Heart left ventricle (tissue), 13 donors: ENCODE measurements at regions not wholly inside any gene's neighbourhood (a gene's known extent, or its start where the extent isn't known, plus 50 kb on each side); places are given as distances from the start of the nearest gene placed in this dataset.

Experiments
- POLR2A ChIP-seq, 2 donors: fragments of 450-650 bp; IDR thresholded peaks; one replicate each; pipeline ENCODE4 v1.6.1; 2017; ENCODE audit warnings: antibody characterized with exemption in 2 of 2, mild to moderate bottlenecking in 2 of 2, moderate library complexity in 2 of 2
- TF ChIP-seq, protein P1 (sequence below), 12 donors: fragments of 200-600 bp; sonication (generic) in 4 of 12; IDR thresholded peaks; one replicate each; pipeline versions ENCODE4 v1.5.0 to v1.8.0; 2018 to 2022; ENCODE audit warnings: antibody characterized with exemption in 12 of 12, mild to moderate bottlenecking in 5 of 12
- donor health status: ischemic (EF 13 %, LVEDD 7.1; RV severe dilation, severe dysfunction).
- donor health status: DM: no; HTN: yes; CAD: no.
- donor health status: DM: no; HTN: no; CAD: no.
- donor health status: ischemic (EF 25% LVEDD 6.9; RV normal size, moderate dysfunction).
- donor health status: ischemic (EF 25% LVEDD 5.7; RV mildly dilated, moderate dysfunction).
- donor health status: ischemic (EF 35%, LVEDD 5.7; RV mildly dilated, moderate dysfunction).
- donor health status: nonischemic (EF 11% LVEDD 7.7; RV severe dilation, severe dysfunction).
- donor health status: DM: yes; HTN: yes; CAD: no.
- donor health status: PGD.
- donor health status: ischemic (EF 29% LVEDD 5.4; RV normal size, mild dysfunction).
- donor health status: nonischemic (EF 23%, LVEDD 6.1; RV moderate dilation, normal function).

DNA sequence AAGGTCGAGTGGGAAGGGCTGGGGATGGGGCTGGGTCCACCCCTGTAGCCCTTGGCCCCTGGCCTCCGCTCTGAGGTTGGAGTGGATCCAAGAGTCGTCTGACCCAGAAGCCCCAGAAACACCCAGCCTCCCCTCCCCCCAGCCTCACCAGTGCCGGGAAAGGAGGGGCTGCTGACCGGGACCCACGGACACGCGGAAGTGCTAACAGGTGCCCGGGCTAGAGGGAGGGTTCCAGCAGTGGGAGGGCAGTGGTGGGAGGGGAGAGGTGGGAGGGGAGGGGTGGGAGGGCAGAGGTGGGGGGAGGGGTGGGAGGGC is 131.8 kb upstream of the NKX1-1 start:
- TF ChIP-seq, protein P1, sequence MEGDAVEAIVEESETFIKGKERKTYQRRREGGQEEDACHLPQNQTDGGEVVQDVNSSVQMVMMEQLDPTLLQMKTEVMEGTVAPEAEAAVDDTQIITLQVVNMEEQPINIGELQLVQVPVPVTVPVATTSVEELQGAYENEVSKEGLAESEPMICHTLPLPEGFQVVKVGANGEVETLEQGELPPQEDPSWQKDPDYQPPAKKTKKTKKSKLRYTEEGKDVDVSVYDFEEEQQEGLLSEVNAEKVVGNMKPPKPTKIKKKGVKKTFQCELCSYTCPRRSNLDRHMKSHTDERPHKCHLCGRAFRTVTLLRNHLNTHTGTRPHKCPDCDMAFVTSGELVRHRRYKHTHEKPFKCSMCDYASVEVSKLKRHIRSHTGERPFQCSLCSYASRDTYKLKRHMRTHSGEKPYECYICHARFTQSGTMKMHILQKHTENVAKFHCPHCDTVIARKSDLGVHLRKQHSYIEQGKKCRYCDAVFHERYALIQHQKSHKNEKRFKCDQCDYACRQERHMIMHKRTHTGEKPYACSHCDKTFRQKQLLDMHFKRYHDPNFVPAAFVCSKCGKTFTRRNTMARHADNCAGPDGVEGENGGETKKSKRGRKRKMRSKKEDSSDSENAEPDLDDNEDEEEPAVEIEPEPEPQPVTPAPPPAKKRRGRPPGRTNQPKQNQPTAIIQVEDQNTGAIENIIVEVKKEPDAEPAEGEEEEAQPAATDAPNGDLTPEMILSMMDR (IDR thresholded peaks at IDR 0.05): no peak
- TF ChIP-seq POLR2A (IDR thresholded peaks at IDR 0.05): no peak
